HEK293T (cell line): ENCODE measurements at regions not wholly inside any gene's neighbourhood (a gene's known extent, or its start where the extent isn't known, plus 50 kb on each side); places are given as distances from the start of the nearest gene placed in this dataset.

Experiments used
- ELF4 ChIP-seq: fragments of 450-650 bp; IDR thresholded peaks from 2 replicates; pipeline ENCODE4 v1.6.1; 2017; ENCODE audit warnings: antibody characterized with exemption
- FOXA1 ChIP-seq: fragments of 450-650 bp; IDR thresholded peaks from 2 replicates; pipeline ENCODE4 v1.6.1; 2016; ENCODE audit warnings: mild to moderate bottlenecking
- HDGF ChIP-seq: fragments of 450-650 bp; IDR thresholded peaks from 2 replicates; pipeline ENCODE4 v1.6.1; 2017; ENCODE audit warnings: antibody characterized with exemption, borderline replicate concordance
- SUZ12 ChIP-seq: fragments of 450-650 bp; IDR thresholded peaks from 2 replicates; pipeline ENCODE4 v1.6.1; 2016; ENCODE audit warnings: mild to moderate bottlenecking
- TARDBP ChIP-seq: fragments of 450-650 bp; IDR thresholded peaks from 2 replicates; pipeline ENCODE4 v1.6.1; 2016

- TF ChIP-seq ELF4, result no peak
- no peak for TF ChIP-seq FOXA1
- no peak for TF ChIP-seq HDGF
- no peak for TF ChIP-seq SUZ12
- TF ChIP-seq TARDBP, result no peak
These were observed 443.9 kb downstream of the KLHL4 start for GRCh38 chrX:87961471-87961870.
